HEK293 (cell line): ENCODE measurements at regions not wholly inside any gene's neighbourhood (a gene's known extent, or its start where the extent isn't known, plus 50 kb on each side); places are given as distances from the start of the nearest gene placed in this dataset.

ENCODE experiments used
- CTCF ChIA-PET: fragments of 350-600 bp; formaldehyde crosslinking; extraction: SDS; loops from one replicate; lab custom pipeline; 2021; ENCODE audit warnings: antibody characterized with exemption; lab: Yijun Ruan, JAX
- POLR2A ChIA-PET: fragments of 300-600 bp; formaldehyde crosslinking; extraction: SDS; loops from one replicate; lab custom pipeline; 2020; ENCODE audit warnings: antibody characterized with exemption, inconsistent platforms; lab: Yijun Ruan, JAX
- H3K27ac ChIP-seq: fragments of 200-500 bp; sonication (Bioruptor generic); 2 replicates; pipeline ENCODE4 v1.5.1; 2014; ENCODE audit warnings: low read depth, low read length, control low read depth, inconsistent platforms; ENCODE audit errors: extremely low read depth
- H3K36me3 ChIP-seq, 2 experiments: fragments of 200-500 bp in 1 of 2; sonication (Bioruptor generic) in 1 of 2; 1 replicate in 1 of 2; 2 replicates in 1 of 2; pipeline ENCODE4 v1.5.1; 2014 to 2017; ENCODE audit warnings: inconsistent platforms in 2 of 2, low read length in 2 of 2; ENCODE audit not compliant: control insufficient read depth in 2 of 2, insufficient read depth in 1 of 2
- H3K4me1 ChIP-seq: fragments of 200-500 bp; sonication (Bioruptor generic); 2 replicates; pipeline ENCODE4 v1.5.1; 2014; ENCODE audit warnings: mild to moderate bottlenecking, low read length, inconsistent platforms; ENCODE audit not compliant: control insufficient read depth, insufficient read depth
- H3K4me3 ChIP-seq: 2 replicates; pipeline ENCODE4 v1.5.1; 2011; ENCODE audit warnings: low read depth, mild to moderate bottlenecking, control low read depth, low read length, moderate library complexity
- H3K9me3 ChIP-seq: fragments of 200-500 bp; sonication (Bioruptor generic); 2 replicates; pipeline ENCODE4 v1.5.1; 2014; ENCODE audit warnings: low read depth, low read length, inconsistent platforms; ENCODE audit not compliant: control insufficient read depth, insufficient read depth
- AEBP2 ChIP-seq: fragments of 450-650 bp; formaldehyde crosslinking; IDR thresholded peaks from 2 replicates; pipeline ENCODE4 v1.5.1; 2016; ENCODE audit warnings: missing biosample characterization, missing genetic modification characterization, borderline replicate concordance
- HIC1 ChIP-seq: fragments of 450-650 bp; formaldehyde crosslinking; IDR thresholded peaks from 2 replicates; pipeline ENCODE4 v1.5.1; 2016; ENCODE audit warnings: missing biosample characterization, missing genetic modification characterization
- MZF1 ChIP-seq: fragments of 450-650 bp; formaldehyde crosslinking; IDR thresholded peaks from 2 replicates; pipeline ENCODE4 v1.5.1; 2017; ENCODE audit warnings: missing biosample characterization, missing genetic modification characterization, borderline replicate concordance
- PRDM2 ChIP-seq: fragments of 450-650 bp; formaldehyde crosslinking; IDR thresholded peaks from 2 replicates; pipeline ENCODE4 v1.5.1; 2016; ENCODE audit warnings: missing biosample characterization, missing genetic modification characterization, borderline replicate concordance
- SP3 ChIP-seq: fragments of 450-650 bp; formaldehyde crosslinking; IDR thresholded peaks from 2 replicates; pipeline ENCODE4 v1.5.1; 2016; ENCODE audit warnings: missing biosample characterization, missing genetic modification characterization
- WT1 ChIP-seq: fragments of 450-650 bp; formaldehyde crosslinking; IDR thresholded peaks from 2 replicates; pipeline ENCODE4 v1.5.1; 2016; ENCODE audit warnings: missing biosample characterization, missing genetic modification characterization
- ZBTB1 ChIP-seq: fragments of 450-650 bp; formaldehyde crosslinking; IDR thresholded peaks from 2 replicates; pipeline ENCODE4 v1.5.1; 2016; ENCODE audit warnings: missing biosample characterization, missing genetic modification characterization
- ZBTB44 ChIP-seq: fragments of 450-650 bp; IDR thresholded peaks from 2 replicates; pipeline ENCODE4 v1.5.1; 2018; ENCODE audit warnings: missing biosample characterization, mild to moderate bottlenecking, missing genetic modification characterization
- ZNF114 ChIP-seq: fragments of 450-650 bp; formaldehyde crosslinking; IDR thresholded peaks from 2 replicates; pipeline ENCODE4 v1.5.0; 2017; ENCODE audit warnings: missing biosample characterization, missing genetic modification characterization
- ZNF121 ChIP-seq: fragments of 450-650 bp; formaldehyde crosslinking; IDR thresholded peaks from 2 replicates; pipeline ENCODE4 v1.5.1; 2016; ENCODE audit warnings: missing biosample characterization, missing genetic modification characterization
- ZNF174 ChIP-seq: fragments of 450-650 bp; formaldehyde crosslinking; IDR thresholded peaks from 2 replicates; pipeline ENCODE4 v1.5.0; 2017; ENCODE audit warnings: missing biosample characterization, mild to moderate bottlenecking, missing genetic modification characterization
- ZNF19 ChIP-seq: fragments of 450-650 bp; formaldehyde crosslinking; IDR thresholded peaks from 2 replicates; pipeline ENCODE4; 2016; ENCODE audit warnings: missing biosample characterization, missing genetic modification characterization, low read depth
- ZNF23 ChIP-seq: fragments of 450-650 bp; formaldehyde crosslinking; IDR thresholded peaks from 2 replicates; pipeline ENCODE4 v1.5.1; 2016; ENCODE audit warnings: missing biosample characterization, missing genetic modification characterization, borderline replicate concordance
- ZNF280D ChIP-seq: fragments of 450-650 bp; formaldehyde crosslinking; IDR thresholded peaks from 2 replicates; pipeline ENCODE4 v1.5.1; 2016; ENCODE audit warnings: missing biosample characterization, missing genetic modification characterization
- ZNF335 ChIP-seq: fragments of 450-650 bp; formaldehyde crosslinking; conservative IDR thresholded peaks from 2 replicates; pipeline ENCODE4 v1.5.1; 2016; ENCODE audit warnings: missing biosample characterization, missing genetic modification characterization
- ZNF366 ChIP-seq: fragments of 450-650 bp; formaldehyde crosslinking; conservative IDR thresholded peaks from 2 replicates; pipeline ENCODE4 v1.5.1; 2016; ENCODE audit warnings: missing biosample characterization, missing genetic modification characterization
- ZNF549 ChIP-seq: fragments of 450-650 bp; IDR thresholded peaks from 2 replicates; pipeline ENCODE4 v1.5.1; 2018; ENCODE audit warnings: missing biosample characterization, missing genetic modification characterization, mild to moderate bottlenecking, inconsistent platforms, moderate library complexity
- ZNF561 ChIP-seq: fragments of 450-650 bp; IDR thresholded peaks from 2 replicates; pipeline ENCODE4 v1.5.1; 2018; ENCODE audit warnings: missing biosample characterization, missing genetic modification characterization, borderline replicate concordance
- ZNF629 ChIP-seq: fragments of 450-650 bp; formaldehyde crosslinking; IDR thresholded peaks from 2 replicates; pipeline ENCODE4 v1.5.1; 2017; ENCODE audit warnings: missing biosample characterization, missing genetic modification characterization
- ZNF664 ChIP-seq: fragments of 450-650 bp; formaldehyde crosslinking; IDR thresholded peaks from 2 replicates; pipeline ENCODE4 v1.5.1; 2016; ENCODE audit warnings: missing biosample characterization, missing genetic modification characterization
- ZNF701 ChIP-seq: fragments of 450-650 bp; formaldehyde crosslinking; IDR thresholded peaks from 2 replicates; pipeline ENCODE4 v1.5.1; 2016; ENCODE audit warnings: missing biosample characterization, missing genetic modification characterization
- ZNF707 ChIP-seq: fragments of 450-650 bp; formaldehyde crosslinking; IDR thresholded peaks from 2 replicates; pipeline ENCODE4 v1.5.1; 2016; ENCODE audit warnings: missing biosample characterization, missing genetic modification characterization
- ZNF776 ChIP-seq: fragments of 450-650 bp; formaldehyde crosslinking; IDR thresholded peaks from 2 replicates; pipeline ENCODE4 v1.5.0; 2017; ENCODE audit warnings: missing biosample characterization, missing genetic modification characterization, borderline replicate concordance
- ZNF792 ChIP-seq: fragments of 450-650 bp; formaldehyde crosslinking; IDR thresholded peaks from 2 replicates; pipeline ENCODE4 v1.5.1; 2016; ENCODE audit warnings: missing biosample characterization, missing genetic modification characterization
- ZNF843 ChIP-seq: fragments of 450-650 bp; formaldehyde crosslinking; IDR thresholded peaks from 2 replicates; pipeline ENCODE4 v1.5.1; 2016; ENCODE audit warnings: missing biosample characterization, missing genetic modification characterization
- ZSCAN16 ChIP-seq: fragments of 450-650 bp; formaldehyde crosslinking; IDR thresholded peaks from 2 replicates; pipeline ENCODE4 v1.5.1; 2016; ENCODE audit warnings: missing biosample characterization, missing genetic modification characterization

GRCh38 chr9:1125741-1126140 is 75.6 kb downstream of the DMRT2 start (continued):
- TF ChIP-seq ZNF561 (tag by site-specific recombination) (no peak), ZNF19 (tag by site-specific recombination) (no peak), ZNF629 (tag by site-specific recombination) (no peak), ZNF114 (no peak), ZSCAN16 (no peak), ZNF23 (no peak), ZNF792 (no peak), WT1 (tag by site-specific recombination) (peak; percentile 45; the same call in 1 of the 2 replicates), ZNF335 (no peak), ZNF707 (tag by site-specific recombination) (no peak), HIC1 (tag by site-specific recombination) (0 out of 2 replicates have a peak, but pooled peaks have one; percentile 32), PRDM2 (tag by site-specific recombination) (no peak), ZNF280D (tag by site-specific recombination) (no peak), ZNF664 (no peak), AEBP2 (no peak), SP3 (tag by site-specific recombination) (no peak)

- Histone ChIP-seq H3K4me1 (no peaks in the 10 kb centered on the region; the same call in 1 of the 2 replicates), H3K27ac (no peak overlapping the region), H3K4me3 (no peak overlapping the region), H3K36me3 (no peaks in the 10 kb centered on the region), H3K9me3 (no peaks in the 10 kb centered on the region)
- ChIA-PET CTCF (no interaction called here), POLR2A (no interaction called here)
- TF ChIP-seq ZNF776 (tag by site-specific recombination) (no peak), ZNF792 (no peak), MZF1 (no peak), ZNF701 (tag by site-specific recombination) (no peak), ZNF174 (tag by site-specific recombination) (no peak), ZNF366 (no peak), ZNF121 (tag by site-specific recombination) (no peak), ZBTB1 (tag by site-specific recombination) (no peak), ZNF843 (no peak), ZBTB44 (tag by site-specific recombination) (no peak), ZNF549 (tag by site-specific recombination) (no peak)
Measured at GRCh38 chr9:1128046-1128445, 77.9 kb downstream of the DMRT2 start.
